ENCODE measurements at regions not wholly inside any gene's neighbourhood (a gene's known extent, or its start where the extent isn't known, plus 50 kb on each side); places are given as distances from the start of the nearest gene placed in this dataset.

DNA sequence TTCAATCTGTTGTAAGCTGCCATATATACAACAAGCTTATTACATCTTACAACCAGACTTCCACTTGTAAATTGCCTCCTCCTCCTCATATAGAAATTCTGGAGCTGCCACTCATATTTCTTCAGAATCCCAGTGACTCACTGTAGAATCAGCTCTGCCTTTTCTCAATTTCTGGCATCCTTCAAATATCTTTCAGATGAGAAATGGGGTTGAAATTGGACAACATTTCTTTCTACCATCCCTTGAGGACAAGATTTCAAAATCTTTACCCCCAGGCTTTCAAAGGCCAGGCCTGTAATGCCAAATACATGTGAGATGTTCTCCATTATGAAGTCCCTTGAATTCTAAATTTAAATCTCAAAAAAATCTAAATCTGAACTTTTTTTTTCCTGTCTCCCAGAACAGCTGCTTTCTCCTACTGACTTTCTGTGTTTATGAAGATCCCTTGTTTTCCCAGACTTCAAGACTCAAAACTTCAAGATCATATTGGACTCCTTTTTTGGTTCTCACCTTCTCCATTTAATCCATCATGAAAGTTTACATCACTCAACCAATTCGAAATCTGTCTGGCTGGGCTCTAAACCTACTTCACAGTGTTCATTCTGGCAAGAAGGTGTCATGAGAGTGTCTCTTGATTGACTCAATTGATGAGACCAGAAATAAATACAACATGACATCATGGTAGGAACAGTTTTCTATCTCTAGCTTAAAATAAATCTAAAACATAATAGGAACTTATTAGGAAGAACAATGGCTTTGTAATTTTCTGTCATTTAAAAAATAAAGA, 109.8 kb downstream of the HMHB1 start:
- TF ChIP-seq CHCHD3 (CRISPR knock-in tag; IDR thresholded peaks at IDR 0.05) (no peak), ZC3H13 (CRISPR knock-in tag; IDR thresholded peaks at IDR 0.05) (no peak), ZNF12 (CRISPR knock-in tag; IDR thresholded peaks at IDR 0.05) (no peak), PTBP1 (IDR thresholded peaks at IDR 0.05; ENCODE audit: low read depth, low read length, poor library complexity, severe bottlenecking) (no peak), XBP1 (CRISPR knock-in tag; IDR thresholded peaks at IDR 0.05) (no peak), ARHGAP35 (CRISPR knock-in tag; IDR thresholded peaks at IDR 0.05; ENCODE audit: borderline replicate concordance) (no peak), ZZZ3 (CRISPR knock-in tag; IDR thresholded peaks at IDR 0.05; ENCODE audit: borderline replicate concordance) (no peak)
- TF ChIP-seq, protein P1, sequence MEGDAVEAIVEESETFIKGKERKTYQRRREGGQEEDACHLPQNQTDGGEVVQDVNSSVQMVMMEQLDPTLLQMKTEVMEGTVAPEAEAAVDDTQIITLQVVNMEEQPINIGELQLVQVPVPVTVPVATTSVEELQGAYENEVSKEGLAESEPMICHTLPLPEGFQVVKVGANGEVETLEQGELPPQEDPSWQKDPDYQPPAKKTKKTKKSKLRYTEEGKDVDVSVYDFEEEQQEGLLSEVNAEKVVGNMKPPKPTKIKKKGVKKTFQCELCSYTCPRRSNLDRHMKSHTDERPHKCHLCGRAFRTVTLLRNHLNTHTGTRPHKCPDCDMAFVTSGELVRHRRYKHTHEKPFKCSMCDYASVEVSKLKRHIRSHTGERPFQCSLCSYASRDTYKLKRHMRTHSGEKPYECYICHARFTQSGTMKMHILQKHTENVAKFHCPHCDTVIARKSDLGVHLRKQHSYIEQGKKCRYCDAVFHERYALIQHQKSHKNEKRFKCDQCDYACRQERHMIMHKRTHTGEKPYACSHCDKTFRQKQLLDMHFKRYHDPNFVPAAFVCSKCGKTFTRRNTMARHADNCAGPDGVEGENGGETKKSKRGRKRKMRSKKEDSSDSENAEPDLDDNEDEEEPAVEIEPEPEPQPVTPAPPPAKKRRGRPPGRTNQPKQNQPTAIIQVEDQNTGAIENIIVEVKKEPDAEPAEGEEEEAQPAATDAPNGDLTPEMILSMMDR (CRISPR knock-in tag; IDR thresholded peaks at IDR 0.05), result no peak
- TF ChIP-seq, protein P2, sequence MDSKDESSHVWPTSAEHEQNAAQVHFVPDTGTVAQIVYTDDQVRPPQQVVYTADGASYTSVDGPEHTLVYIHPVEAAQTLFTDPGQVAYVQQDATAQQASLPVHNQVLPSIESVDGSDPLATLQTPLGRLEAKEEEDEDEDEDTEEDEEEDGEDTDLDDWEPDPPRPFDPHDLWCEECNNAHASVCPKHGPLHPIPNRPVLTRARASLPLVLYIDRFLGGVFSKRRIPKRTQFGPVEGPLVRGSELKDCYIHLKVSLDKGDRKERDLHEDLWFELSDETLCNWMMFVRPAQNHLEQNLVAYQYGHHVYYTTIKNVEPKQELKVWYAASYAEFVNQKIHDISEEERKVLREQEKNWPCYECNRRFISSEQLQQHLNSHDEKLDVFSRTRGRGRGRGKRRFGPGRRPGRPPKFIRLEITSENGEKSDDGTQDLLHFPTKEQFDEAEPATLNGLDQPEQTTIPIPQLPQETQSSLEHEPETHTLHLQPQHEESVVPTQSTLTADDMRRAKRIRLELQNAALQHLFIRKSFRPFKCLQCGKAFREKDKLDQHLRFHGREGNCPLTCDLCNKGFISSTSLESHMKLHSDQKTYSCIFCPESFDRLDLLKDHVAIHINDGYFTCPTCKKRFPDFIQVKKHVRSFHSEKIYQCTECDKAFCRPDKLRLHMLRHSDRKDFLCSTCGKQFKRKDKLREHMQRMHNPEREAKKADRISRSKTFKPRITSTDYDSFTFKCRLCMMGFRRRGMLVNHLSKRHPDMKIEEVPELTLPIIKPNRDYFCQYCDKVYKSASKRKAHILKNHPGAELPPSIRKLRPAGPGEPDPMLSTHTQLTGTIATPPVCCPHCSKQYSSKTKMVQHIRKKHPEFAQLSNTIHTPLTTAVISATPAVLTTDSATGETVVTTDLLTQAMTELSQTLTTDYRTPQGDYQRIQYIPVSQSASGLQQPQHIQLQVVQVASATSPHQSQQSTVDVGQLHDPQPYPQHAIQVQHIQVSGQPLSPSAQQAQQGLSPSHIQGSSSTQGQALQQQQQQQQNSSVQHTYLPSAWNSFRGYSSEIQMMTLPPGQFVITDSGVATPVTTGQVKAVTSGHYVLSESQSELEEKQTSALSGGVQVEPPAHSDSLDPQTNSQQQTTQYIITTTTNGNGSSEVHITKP (CRISPR knock-in tag; IDR thresholded peaks at IDR 0.05; ENCODE audit: low read depth), result no peak

Data from HepG2 (cell line).